GM21367 (cell line): ENCODE measurements at regions not wholly inside any gene's neighbourhood (a gene's known extent, or its start where the extent isn't known, plus 50 kb on each side); places are given as distances from the start of the nearest gene placed in this dataset.
"Not testable (repeated sequence)": the region's sequence is repeated elsewhere in the genome, so short reads cannot be mapped to it uniquely, and the experiment has no call there.

Experiments used
- ATAC-seq: cut with Tn5 transposase; IDR thresholded peaks from one replicate; pipeline ENCODE4 v1.9.1; 2021; ENCODE audit not compliant: unreplicated experiment

- no peak for ATAC-seq
These were observed 150.0 kb upstream of the AHI1 start for GRCh38 chr6:135647521-135647920.

- ATAC-seq: peak; percentile 93
These were observed 154.6 kb upstream of the AHI1 start for GRCh38 chr6:135651964-135652755.

GRCh38 chr6:135655055-135655454, 157.5 kb upstream of the AHI1 start:
- ATAC-seq: no peak

GRCh38 chr6:135657207-135657606, 159.7 kb upstream of the AHI1 start:
- no peak for ATAC-seq

- ATAC-seq: no peak
These were observed 160.9 kb upstream of the AHI1 start for GRCh38 chr6:135658481-135658880.

GRCh38 chr6:135658916-135659315, 161.4 kb upstream of the AHI1 start:
- ATAC-seq: no peak

GRCh38 chr6:135664527-135664926, 167.0 kb upstream of the AHI1 start:
- no peak for ATAC-seq

- no peak for ATAC-seq
These were observed 168.4 kb upstream of the AHI1 start for GRCh38 chr6:135665935-135666334.

- no peak for ATAC-seq
These were observed 170.3 kb upstream of the AHI1 start for GRCh38 chr6:135667691-135668455.

- no peak for ATAC-seq
These were observed 174.7 kb upstream of the AHI1 start for GRCh38 chr6:135672256-135672655.

- ATAC-seq: no peak
These were observed 176.2 kb upstream of the AHI1 start for GRCh38 chr6:135673501-135674309.

GRCh38 chr6:135675026-135675425, 176.5 kb upstream of the PDE7B start:
- no peak for ATAC-seq

GRCh38 chr6:135675862-135676261, 175.6 kb upstream of the PDE7B start:
- ATAC-seq: peak; percentile 60

GRCh38 chr6:135680964-135681913, 170.3 kb upstream of the PDE7B start:
- no peak for ATAC-seq

GRCh38 chr6:135686784-135687301, 164.7 kb upstream of the PDE7B start:
- no peak for ATAC-seq

- ATAC-seq: not testable (repeated sequence)
These were observed 163.0 kb upstream of the PDE7B start for GRCh38 chr6:135688476-135688875.

GRCh38 chr6:135692426-135692825, 159.1 kb upstream of the PDE7B start:
- no peak for ATAC-seq

GRCh38 chr6:135693811-135694370, 157.6 kb upstream of the PDE7B start:
- no peak for ATAC-seq

GRCh38 chr6:135699705-135700104, 151.8 kb upstream of the PDE7B start:
- ATAC-seq: no peak

- no peak for ATAC-seq
These were observed 150.1 kb upstream of the PDE7B start for GRCh38 chr6:135701426-135701825.
